ENCODE measurements at regions not wholly inside any gene's neighbourhood (a gene's known extent, or its start where the extent isn't known, plus 50 kb on each side); places are given as distances from the start of the nearest gene placed in this dataset.

DNA sequence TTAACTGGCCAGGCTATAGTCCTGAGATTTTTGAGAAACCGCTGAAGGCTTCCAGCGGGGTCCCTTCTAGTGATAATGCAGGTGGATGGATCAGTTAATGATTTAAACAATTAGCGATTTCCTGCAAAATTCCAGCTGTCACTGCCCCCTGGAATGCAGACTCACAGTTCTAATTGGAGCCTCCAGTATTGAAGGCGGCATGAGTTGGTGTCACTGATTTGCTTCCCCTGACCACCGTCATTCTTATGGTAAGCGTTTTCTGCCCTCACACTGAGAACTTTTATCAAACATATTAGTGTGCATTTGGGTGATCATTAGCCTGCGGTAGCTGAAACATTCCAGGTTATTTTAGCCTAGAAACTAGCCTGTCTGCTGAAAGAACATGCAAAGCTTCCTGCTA, 99.1 kb downstream of the TMSB4Y start:
- Histone ChIP-seq H3K27ac (ENCODE audit: low read depth in 1 of 2, low read length in 1 of 2) (no peak overlapping the region), H3K9me3 (ENCODE audit: control insufficient read depth in 4 of 4, insufficient read depth in 3 of 4, low read length in 3 of 4) (no peaks in the 10 kb centered on the region), H3K9ac (ENCODE audit: insufficient read depth in 1 of 2, low read length in 2 of 2) (no peak overlapping the region), H3K4me3 (no peak overlapping the region), H3K36me3 (ENCODE audit: control insufficient read depth in 4 of 4, insufficient read depth in 4 of 4, low read length in 4 of 4) (no peaks in the 10 kb centered on the region), H3K27me3 (ENCODE audit: control insufficient read depth in 3 of 3, insufficient read depth in 3 of 3, low read length in 2 of 3) (no peaks in the 10 kb centered on the region), H3K4me1 (ENCODE audit: control insufficient read depth in 5 of 5, insufficient read depth in 5 of 5, low read length in 5 of 5) (no peaks in the 10 kb centered on the region)
- DNase-seq: no peak
- WGBS, 2 donors: 81% methylated on average over 7 of the region's 7 CpGs; no CpG with 5 or more reads in 1 of the 2 donors
- ATAC-seq (ENCODE audit: insufficient read depth, low FRiP score): no peak
- TF ChIP-seq, protein P1, sequence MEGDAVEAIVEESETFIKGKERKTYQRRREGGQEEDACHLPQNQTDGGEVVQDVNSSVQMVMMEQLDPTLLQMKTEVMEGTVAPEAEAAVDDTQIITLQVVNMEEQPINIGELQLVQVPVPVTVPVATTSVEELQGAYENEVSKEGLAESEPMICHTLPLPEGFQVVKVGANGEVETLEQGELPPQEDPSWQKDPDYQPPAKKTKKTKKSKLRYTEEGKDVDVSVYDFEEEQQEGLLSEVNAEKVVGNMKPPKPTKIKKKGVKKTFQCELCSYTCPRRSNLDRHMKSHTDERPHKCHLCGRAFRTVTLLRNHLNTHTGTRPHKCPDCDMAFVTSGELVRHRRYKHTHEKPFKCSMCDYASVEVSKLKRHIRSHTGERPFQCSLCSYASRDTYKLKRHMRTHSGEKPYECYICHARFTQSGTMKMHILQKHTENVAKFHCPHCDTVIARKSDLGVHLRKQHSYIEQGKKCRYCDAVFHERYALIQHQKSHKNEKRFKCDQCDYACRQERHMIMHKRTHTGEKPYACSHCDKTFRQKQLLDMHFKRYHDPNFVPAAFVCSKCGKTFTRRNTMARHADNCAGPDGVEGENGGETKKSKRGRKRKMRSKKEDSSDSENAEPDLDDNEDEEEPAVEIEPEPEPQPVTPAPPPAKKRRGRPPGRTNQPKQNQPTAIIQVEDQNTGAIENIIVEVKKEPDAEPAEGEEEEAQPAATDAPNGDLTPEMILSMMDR (IDR thresholded peaks at IDR 0.05; ENCODE audit: control extremely low read depth, extremely low read depth): no peak

DNA sequence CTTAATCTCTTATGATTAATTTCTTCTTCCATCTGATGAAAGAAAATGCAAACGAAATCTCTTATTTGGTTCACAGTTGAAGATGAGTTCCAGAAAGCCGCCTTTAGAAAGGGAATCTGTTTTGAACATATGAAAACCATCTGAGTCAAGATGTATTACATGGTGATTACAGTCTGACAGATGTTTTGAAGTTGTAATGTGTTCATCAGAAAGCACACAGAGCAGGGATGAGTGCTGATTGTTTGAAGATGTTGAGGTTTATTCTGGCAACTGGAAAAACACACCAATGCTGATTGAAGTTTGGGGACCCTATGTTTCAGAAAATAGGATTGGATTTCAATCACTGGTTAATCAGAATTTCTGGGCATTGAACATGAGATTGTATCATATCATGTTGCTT, 99.7 kb downstream of the TMSB4Y start:
- H3K9ac ChIP-seq (ENCODE audit: insufficient read depth in 1 of 2, low read length in 2 of 2): no peak overlapping the region
- H3K27ac ChIP-seq (ENCODE audit: low read depth in 1 of 2, low read length in 1 of 2): no peak overlapping the region
- no peaks in the 10 kb centered on the region for H3K9me3 ChIP-seq (ENCODE audit: control insufficient read depth in 4 of 4, insufficient read depth in 3 of 4, low read length in 3 of 4)
- ATAC-seq (ENCODE audit: insufficient read depth, low FRiP score) (no peak), DNase-seq (no peak)
- TF ChIP-seq, protein P1 (IDR thresholded peaks at IDR 0.05; ENCODE audit: control extremely low read depth, extremely low read depth): no peak
- H3K4me1 ChIP-seq (ENCODE audit: control insufficient read depth in 5 of 5, insufficient read depth in 5 of 5, low read length in 5 of 5): no peaks in the 10 kb centered on the region
- no peaks in the 10 kb centered on the region for H3K36me3 ChIP-seq (ENCODE audit: control insufficient read depth in 4 of 4, insufficient read depth in 4 of 4, low read length in 4 of 4)
- WGBS, 2 donors: 90% methylated on average over 2 of the region's 2 CpGs; no CpG with 5 or more reads in 1 of the 2 donors
- no peak overlapping the region for H3K4me3 ChIP-seq
- H3K27me3 ChIP-seq (ENCODE audit: control insufficient read depth in 3 of 3, insufficient read depth in 3 of 3, low read length in 2 of 3): no peaks in the 10 kb centered on the region

DNA sequence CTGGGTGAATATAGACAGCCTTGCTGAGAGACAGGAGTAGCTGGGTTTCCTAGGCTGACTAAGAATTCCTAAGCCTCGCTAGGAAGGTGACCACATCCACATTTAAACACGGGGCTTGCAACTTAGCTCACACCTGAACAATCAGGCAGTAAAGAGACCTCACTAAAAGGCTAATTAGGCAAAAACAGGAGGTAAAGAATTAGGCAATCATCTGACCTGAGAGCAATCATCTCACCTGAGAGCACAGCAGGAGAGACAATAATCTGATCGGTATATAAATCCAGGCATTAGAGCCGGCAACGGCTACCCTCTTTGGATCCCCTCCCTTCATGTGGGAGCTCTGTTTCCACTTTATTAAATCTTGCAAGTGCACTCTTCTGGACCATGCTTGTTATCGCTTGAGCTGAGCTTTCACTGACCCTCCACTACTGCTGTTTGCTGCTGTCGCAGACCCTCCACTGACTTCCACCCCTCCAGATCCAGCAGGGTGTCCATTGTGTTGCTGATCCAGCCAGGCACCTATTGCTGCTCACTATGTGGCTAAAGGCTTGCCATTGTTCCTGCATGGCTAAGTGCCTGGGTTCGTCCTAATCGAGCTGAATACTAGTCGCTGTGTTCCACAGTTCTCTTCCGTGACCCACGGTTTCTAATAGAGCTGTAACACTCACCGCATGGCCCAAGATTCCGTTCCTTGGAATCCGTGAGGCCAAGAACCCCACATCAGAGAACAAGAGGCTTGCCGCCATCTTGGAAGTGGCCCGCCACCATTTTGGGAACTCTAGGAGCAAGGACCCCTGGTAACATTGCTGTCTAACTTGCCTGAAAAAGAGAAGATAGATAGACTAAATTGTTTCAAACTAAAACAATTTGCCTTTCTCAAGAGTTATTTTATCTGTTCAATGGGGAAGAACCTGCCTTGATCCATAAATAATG, 100.7 kb downstream of the TMSB4Y start:
- Histone ChIP-seq H3K4me3 (no peak overlapping the region), H3K27ac (ENCODE audit: low read depth in 1 of 2, low read length in 1 of 2) (no peak overlapping the region), H3K9ac (ENCODE audit: insufficient read depth in 1 of 2, low read length in 2 of 2) (no peak overlapping the region), H3K36me3 (ENCODE audit: control insufficient read depth in 4 of 4, insufficient read depth in 4 of 4, low read length in 4 of 4) (no peaks in the 10 kb centered on the region), H3K4me1 (ENCODE audit: control insufficient read depth in 5 of 5, insufficient read depth in 5 of 5, low read length in 5 of 5) (no peaks in the 10 kb centered on the region), H3K9me3 (ENCODE audit: control insufficient read depth in 4 of 4, insufficient read depth in 3 of 4, low read length in 3 of 4) (no peaks in the 10 kb centered on the region), H3K27me3 (ENCODE audit: control insufficient read depth in 3 of 3, insufficient read depth in 3 of 3, low read length in 2 of 3) (no peaks in the 10 kb centered on the region)
- DNase-seq (no peak), ATAC-seq (ENCODE audit: insufficient read depth, low FRiP score) (no peak)
- 87% methylated on average over 16 of the region's 17 CpGs; no CpG with 5 or more reads in 1 of the 2 donors for WGBS, 2 donors
- TF ChIP-seq, protein P1 (IDR thresholded peaks at IDR 0.05; ENCODE audit: control extremely low read depth, extremely low read depth): no peak

All from lung (tissue), 11 donors.